Sigmoid colon (tissue), 6 donors: ENCODE measurements at regions not wholly inside any gene's neighbourhood (a gene's known extent, or its start where the extent isn't known, plus 50 kb on each side); places are given as distances from the start of the nearest gene placed in this dataset.
"Not testable (repeated sequence)": the region's sequence is repeated elsewhere in the genome, so short reads cannot be mapped to it uniquely, and the experiment has no call there.

Experiments used
- DNase-seq: peaks from one replicate; pipeline ENCODE4 v3.0.0-alpha.2; 2019
- H3K27ac ChIP-seq, 4 donors: fragments of 200-600 bp; sonication (generic); one replicate each; pipeline ENCODE4 v1.5.1; 2016 to 2019; ENCODE audit warnings: mild to moderate bottlenecking in 1 of 4
- H3K27me3 ChIP-seq, 3 donors: fragments of 200-600 bp; sonication (generic); one replicate each; pipeline ENCODE4 v1.5.1; 2019; ENCODE audit warnings: mild to moderate bottlenecking in 1 of 3
- H3K36me3 ChIP-seq, 4 donors: fragments of 200-600 bp; sonication (generic); one replicate each; pipeline ENCODE4 v1.5.1; 2016 to 2019
- H3K4me1 ChIP-seq, 4 donors: fragments of 200-600 bp; sonication (generic); one replicate each; pipeline ENCODE4 v1.5.1; 2017 to 2019
- H3K4me3 ChIP-seq, 4 donors: fragments of 200-600 bp; sonication (generic); one replicate each; pipeline ENCODE4 v1.5.1; 2017 to 2019; ENCODE audit warnings: mild to moderate bottlenecking in 2 of 4, moderate library complexity in 1 of 4
- H3K9me3 ChIP-seq, 4 donors: fragments of 200-600 bp in 3 of 4; sonication (generic) in 3 of 4; one replicate each; pipeline versions ENCODE4 v1.5.1 to v1.6.1; 2013 to 2019
- EP300 ChIP-seq, 4 donors: sonication (generic); formaldehyde crosslinking; IDR thresholded peaks; one replicate each; pipeline ENCODE4 v1.6.1; 2017; ENCODE audit warnings: antibody characterized with exemption in 4 of 4
- POLR2A ChIP-seq, 2 donors: fragments of 450-650 bp; IDR thresholded peaks; one replicate each; pipeline ENCODE4 v1.6.1; 2016; ENCODE audit warnings: antibody characterized with exemption in 2 of 2, mild to moderate bottlenecking in 2 of 2, moderate library complexity in 2 of 2
- POLR2AphosphoS5 ChIP-seq, 4 donors: sonication (generic); formaldehyde crosslinking; IDR thresholded peaks; one replicate each; pipeline ENCODE4 v1.6.1; 2017; ENCODE audit warnings: antibody characterized with exemption in 4 of 4
- WGBS, 2 donors: extraction: QIAGEN DNeasy Blood & Tissue Kit; methylation state at CpG; one replicate each; pipeline ENCODE4 v1.1.7; 2013; 5-methylcytosine and 5-hydroxymethylcytosine counted together
- intact Hi-C: fragments of 100-400 bp; cut with DNase I; formaldehyde crosslinking; loops from one replicate; pipeline ENCODE4 v1.15.1; 2023
- small RNA-seq, 3 donors: library from RNA; depleted of rRNA; stranded (forward); fragments of <200 nt; gene quantifications; one replicate each; pipeline ENCODE3, GENCODE V24; 2016
- TF ChIP-seq, protein P1 (sequence below), 4 experiments: fragments of 450-650 bp in 3 of 4; fragments of 200-600 bp in 1 of 4; IDR thresholded peaks; one replicate each; pipeline ENCODE4 v1.5.1; 2016 to 2019; ENCODE audit warnings: antibody characterized with exemption in 4 of 4, mild to moderate bottlenecking in 3 of 4, moderate library complexity in 2 of 4
- donor health status: healthy with polysubstance abuse.
- donor health status: healthy.

DNA sequence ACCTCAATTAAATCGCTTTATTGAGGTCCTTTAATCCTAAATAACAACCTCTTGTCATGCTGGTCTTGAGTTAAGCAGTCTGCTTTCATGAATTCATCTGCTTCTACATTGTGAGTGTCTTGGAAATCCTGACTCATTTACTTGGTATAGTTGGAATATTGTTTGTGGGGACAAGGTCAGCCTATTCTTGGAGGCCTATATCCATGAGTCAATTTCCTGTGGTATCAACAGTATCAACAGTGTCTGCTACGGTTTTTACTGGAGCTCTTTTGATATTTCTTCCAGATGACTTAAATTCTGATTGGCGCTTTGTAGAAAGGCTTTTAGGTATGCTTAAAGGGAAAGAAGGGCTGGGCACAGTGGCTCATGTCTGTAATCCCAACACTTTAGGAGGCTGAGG is 71.2 kb upstream of the PARP8 start:
- WGBS, 2 donors = 54 to 75% methylated on average over 3 of the region's 3 CpGs

DNA sequence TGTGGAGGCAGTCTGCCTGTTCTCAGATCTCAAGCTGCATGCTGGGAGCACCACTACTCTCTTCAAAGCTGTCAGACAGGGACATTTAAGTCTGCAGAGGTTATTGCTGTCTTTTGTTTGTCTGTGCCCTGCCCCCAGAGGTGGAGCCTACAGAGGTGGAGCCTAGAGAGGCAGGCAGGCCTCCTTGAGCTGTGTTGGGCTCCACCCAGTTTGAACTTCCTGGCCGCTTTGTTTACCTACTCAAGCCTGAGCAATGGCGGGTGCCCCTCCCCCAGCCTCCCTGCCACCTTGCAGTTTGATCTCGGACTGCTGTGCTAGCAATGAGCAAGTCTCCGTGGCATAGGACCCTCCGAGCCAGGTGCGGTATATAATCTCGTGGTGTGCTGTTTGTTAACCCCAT is 64.9 kb upstream of the PARP8 start:
- H3K4me1 ChIP-seq, H3K27me3 ChIP-seq, H3K27ac ChIP-seq, H3K4me3 ChIP-seq, H3K9me3 ChIP-seq, intact Hi-C loops, DNase-seq, H3K36me3 ChIP-seq: not testable (repeated sequence)
- WGBS, 2 donors = 67 to 74% methylated on average over 7 of the region's 7 CpGs

More for the DNA sequence above, 71.2 kb upstream of the PARP8 start:
- H3K27ac ChIP-seq = no peak overlapping the region
- TF ChIP-seq POLR2AphosphoS5 (IDR thresholded peaks at IDR 0.05) (no peak), POLR2A (IDR thresholded peaks at IDR 0.05) (no peak)
- intact Hi-C loops = no loop called here
- H3K4me1 ChIP-seq = no peaks in the 10 kb centered on the region
- no peaks in the 10 kb centered on the region for H3K27me3 ChIP-seq
- DNase-seq = no peak
- no peaks in the 10 kb centered on the region for H3K36me3 ChIP-seq
- no peaks in the 10 kb centered on the region for H3K9me3 ChIP-seq
- no peak overlapping the region for H3K4me3 ChIP-seq

DNA sequence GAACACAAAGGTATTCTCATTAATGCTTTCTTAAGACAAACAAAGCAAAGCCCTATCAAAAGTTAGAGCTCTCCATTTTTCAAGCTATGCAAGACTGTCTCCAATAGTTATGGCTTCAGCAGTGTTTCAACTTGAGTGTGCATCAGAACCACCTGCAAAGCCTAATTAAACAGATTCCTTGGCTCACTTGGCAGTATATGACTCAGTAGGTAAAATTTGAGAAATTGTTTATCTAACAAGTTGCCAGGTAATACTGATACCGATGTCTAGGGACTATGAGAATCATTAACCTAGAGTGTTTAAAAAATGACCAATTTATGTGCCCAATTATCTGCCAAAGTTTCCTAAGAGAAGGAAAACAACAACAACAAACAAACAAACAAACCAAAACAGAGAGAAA is 60.3 kb upstream of the PARP8 start:
- TF ChIP-seq POLR2AphosphoS5 (IDR thresholded peaks at IDR 0.05) (no peak), POLR2A (IDR thresholded peaks at IDR 0.05) (no peak), EP300 (IDR thresholded peaks at IDR 0.05) (no peak)
- TF ChIP-seq, protein P1, sequence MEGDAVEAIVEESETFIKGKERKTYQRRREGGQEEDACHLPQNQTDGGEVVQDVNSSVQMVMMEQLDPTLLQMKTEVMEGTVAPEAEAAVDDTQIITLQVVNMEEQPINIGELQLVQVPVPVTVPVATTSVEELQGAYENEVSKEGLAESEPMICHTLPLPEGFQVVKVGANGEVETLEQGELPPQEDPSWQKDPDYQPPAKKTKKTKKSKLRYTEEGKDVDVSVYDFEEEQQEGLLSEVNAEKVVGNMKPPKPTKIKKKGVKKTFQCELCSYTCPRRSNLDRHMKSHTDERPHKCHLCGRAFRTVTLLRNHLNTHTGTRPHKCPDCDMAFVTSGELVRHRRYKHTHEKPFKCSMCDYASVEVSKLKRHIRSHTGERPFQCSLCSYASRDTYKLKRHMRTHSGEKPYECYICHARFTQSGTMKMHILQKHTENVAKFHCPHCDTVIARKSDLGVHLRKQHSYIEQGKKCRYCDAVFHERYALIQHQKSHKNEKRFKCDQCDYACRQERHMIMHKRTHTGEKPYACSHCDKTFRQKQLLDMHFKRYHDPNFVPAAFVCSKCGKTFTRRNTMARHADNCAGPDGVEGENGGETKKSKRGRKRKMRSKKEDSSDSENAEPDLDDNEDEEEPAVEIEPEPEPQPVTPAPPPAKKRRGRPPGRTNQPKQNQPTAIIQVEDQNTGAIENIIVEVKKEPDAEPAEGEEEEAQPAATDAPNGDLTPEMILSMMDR (IDR thresholded peaks at IDR 0.05) = no peak
- H3K36me3 ChIP-seq = no peaks in the 10 kb centered on the region
- no peak overlapping the region for H3K27ac ChIP-seq
- WGBS, 2 donors = 28 to 79% methylated on average over 1 of the region's 1 CpG
- intact Hi-C loops = no loop called here
- no peak for DNase-seq
- H3K4me3 ChIP-seq = no peak overlapping the region
- H3K27me3 ChIP-seq = no peaks in the 10 kb centered on the region
- H3K9me3 ChIP-seq = peaks cover 0 to 3% (median 0%) of the 10 kb centered on the region in 4 donors
- H3K4me1 ChIP-seq = no peaks in the 10 kb centered on the region

DNA sequence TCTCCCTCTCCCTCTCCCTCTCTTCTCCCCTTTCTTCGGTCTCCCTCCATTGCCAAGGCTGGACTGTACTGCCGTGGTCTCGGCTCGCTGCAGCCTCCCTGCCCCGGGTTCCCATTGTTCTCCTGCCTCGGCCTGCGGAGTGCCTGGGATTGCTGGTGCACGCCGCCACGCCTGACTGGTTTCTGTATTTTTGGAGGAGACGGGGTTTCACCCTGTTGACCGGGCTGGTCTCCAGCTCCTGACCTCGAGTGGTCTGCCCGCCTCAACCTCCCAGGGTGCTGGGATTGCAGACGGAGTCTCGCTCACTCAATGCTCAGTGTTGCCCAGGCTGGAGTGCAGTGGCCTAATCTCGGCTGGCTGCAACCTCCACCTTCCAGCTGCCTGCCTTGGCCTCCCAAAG is 59.0 kb upstream of the PARP8 start:
- H3K36me3 ChIP-seq, H3K4me1 ChIP-seq, DNase-seq, intact Hi-C loops, H3K9me3 ChIP-seq, H3K27ac ChIP-seq, H3K27me3 ChIP-seq, H3K4me3 ChIP-seq: not testable (repeated sequence)
- WGBS, 2 donors = 94 to 95% methylated on average over 17 of the region's 17 CpGs

DNA sequence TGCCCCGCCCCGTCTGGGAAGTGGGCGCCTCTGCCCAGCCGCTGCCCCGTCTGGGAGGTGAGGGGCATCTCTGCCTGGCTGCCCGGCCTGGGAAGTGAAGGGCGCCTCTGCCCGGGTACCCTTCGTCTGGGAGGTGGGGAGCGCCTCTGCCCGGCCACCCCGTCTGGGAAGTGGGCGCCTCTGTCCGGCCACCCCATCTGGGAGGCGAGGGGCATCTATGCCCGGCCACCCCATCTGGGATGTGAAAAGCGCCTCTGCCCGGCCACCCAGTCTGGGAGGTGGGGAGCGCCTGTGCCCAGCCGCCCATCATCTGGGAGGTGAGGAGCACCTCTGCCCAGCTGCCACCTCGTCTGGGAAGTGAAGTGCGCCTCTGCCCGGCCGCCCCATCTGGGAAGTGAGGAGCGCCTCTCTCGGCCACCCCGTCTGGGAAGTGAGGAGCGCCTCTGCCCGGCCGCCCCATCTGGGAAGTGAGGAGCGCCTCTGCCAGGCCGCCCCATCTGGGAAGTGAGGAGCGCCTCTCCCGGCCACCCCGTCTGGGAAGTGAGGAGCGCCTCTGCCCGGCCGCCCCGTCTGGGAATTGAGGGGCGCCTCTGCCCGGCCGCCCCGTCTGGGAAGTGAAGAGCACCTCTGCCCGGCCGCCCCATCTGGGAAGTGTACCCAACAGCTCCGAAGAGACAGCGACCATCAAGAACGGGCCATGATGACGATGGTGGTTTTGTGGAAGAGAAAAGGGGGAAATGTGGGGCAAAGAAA is 58.3 kb upstream of the PARP8 start:
- intact Hi-C loops, DNase-seq, H3K4me1 ChIP-seq, H3K27me3 ChIP-seq, H3K9me3 ChIP-seq, H3K4me3 ChIP-seq, H3K36me3 ChIP-seq, H3K27ac ChIP-seq: not testable (repeated sequence)
- WGBS, 2 donors = 89 to 93% methylated on average over 49 of the region's 49 CpGs

DNA sequence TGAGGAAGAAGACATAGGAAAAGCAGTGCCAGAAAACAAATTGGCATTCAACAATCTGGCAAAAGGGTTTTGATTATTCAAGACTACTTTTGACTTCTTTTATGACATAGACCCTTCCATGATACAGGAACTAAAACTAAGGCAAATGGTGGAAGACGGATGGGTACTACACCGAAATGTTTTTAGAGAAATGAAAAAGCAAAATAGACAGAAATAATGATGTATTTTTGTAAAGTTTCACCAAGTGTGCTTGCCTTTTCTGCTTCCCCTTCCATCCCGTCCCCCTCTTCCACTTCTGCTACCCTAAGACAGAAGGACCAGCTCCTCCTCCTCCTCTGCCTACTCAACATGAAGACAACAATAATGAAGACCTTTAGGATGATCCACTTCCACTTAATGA is 53.4 kb upstream of the PARP8 start:
- H3K4me3 ChIP-seq, H3K36me3 ChIP-seq, H3K4me1 ChIP-seq, intact Hi-C loops, H3K27ac ChIP-seq, DNase-seq, H3K27me3 ChIP-seq, H3K9me3 ChIP-seq: not testable (repeated sequence)
- 74 to 87% methylated on average over 3 of the region's 3 CpGs for WGBS, 2 donors

Small RNA genes lying in the stretch of these regions (small RNA-seq; reads per million reads assigned to genes)
- 0 reads per million in 3 donors for gene AC112187.2
